ENCODE measurements at regions not wholly inside any gene's neighbourhood (a gene's known extent, or its start where the extent isn't known, plus 50 kb on each side); places are given as distances from the start of the nearest gene placed in this dataset.

DNA sequence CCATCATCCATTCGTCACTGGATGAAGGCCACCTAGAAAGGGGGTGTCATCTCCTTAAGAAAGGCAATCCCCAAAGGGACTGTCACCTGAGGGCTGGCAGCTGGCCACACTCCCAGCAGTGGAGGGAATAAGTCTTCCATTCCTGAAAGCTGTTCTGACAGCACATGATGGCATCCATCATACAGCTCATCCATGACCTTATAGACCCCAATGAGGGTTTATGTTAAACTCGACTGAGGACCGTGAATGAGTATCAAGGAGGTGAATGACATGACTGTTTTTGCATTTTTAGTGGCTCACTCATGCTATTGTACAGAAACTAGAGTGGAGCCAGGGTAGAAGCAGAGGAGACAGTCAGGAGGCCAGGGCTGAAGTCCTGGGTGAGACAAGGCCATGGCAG lies 203.1 kb upstream of the CNR1 start:
- intact Hi-C loops (cut with DNase I), result no loop called here
- DNase-seq (ENCODE audit: missing footprints), result no peak
- no peak for ATAC-seq

DNA sequence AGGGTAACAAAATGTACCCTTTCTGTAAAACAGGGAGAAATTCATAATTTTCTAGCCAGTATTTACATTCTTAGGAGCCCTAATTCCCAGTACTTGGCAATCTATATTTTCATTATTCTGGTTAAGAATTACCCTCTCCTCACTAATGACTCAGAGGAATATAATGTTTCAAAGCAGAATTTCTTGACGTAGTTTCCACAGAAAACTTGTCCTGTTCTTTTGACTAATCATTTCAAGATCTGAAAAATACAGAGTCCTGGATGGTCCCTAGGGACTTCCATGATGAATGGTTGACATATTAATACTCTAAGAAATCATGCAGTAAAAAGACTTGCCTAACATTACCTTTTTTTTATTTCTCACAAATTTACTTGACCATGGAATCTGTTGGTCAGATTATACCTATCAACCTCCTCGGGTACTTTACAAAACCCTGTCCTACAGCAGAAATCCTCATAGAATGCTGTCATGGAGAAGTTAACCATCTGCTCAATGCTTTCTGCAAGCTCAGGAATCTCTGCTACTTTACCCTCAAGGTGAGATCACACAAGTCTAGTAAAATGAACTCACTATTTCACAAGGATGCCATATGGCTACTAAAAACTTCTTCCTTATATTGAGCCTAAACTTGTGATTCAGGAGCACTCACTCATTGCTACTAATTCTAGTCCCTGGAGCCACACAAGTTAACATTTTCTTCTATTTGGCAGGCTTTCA lies 202.1 kb upstream of the CNR1 start:
- intact Hi-C loops (cut with DNase I), result no loop called here
- no peak for ATAC-seq
- DNase-seq (ENCODE audit: missing footprints), result no peak

DNA sequence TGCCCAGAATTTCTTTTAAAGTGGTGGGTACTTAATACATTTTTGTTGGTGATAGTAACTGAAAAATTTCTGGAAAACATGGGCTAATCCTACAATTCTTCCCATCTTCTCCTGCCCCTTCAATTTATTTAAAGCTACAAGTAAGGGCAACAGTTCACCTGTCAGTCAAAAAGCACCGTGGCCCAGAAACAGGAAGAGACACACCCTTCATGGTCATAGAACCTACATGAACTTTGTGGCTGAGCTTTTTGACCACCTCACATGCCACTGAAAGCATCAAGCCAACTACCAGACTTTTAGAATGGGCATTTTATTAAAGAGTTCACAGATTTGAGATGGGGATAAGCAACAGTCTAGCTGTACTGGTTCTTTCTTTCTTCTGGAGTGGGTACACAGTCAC lies 201.1 kb upstream of the CNR1 start:
- intact Hi-C loops (cut with DNase I), result no loop called here
- DNase-seq (ENCODE audit: missing footprints) (no peak), ATAC-seq (no peak)

DNA sequence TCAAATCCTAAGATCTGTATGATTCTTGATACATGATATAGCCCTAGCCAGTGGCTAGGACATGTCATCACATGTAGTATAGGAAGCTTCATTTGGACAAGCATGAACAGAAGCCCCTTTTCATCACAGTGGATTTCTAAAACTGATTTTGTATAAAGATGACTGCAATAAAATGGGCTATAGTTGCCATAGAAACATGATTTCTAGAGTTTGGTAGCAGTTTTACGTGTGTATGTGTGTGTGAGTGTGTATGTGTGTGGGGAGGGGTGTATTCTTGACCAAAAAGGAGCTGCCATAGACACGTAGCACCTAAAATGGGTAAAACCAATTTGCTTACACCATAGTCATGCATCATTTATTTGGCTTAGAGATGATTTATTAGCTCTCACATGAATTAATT lies 200.5 kb upstream of the CNR1 start:
- no peak for DNase-seq (ENCODE audit: missing footprints)

DNA sequence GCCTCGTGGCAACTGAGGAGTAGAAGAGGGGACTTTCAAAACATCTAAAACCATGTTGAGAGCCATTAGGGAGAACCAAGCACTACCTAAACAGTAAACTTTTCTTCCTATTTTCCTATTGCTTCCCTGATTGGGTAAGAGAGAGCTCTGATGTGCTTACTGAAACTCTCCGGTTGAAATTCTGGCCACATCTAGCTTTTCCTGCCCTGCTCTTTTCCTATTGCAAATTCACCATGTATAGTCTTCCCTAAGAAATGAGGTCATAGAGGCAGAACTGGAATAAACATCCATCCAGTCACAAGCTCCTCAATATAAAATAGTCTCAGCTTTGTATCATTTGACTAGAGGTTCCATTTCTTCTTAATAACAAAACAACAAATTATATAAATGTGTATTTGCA lies 199.5 kb upstream of the CNR1 start:
- DNase-seq (ENCODE audit: missing footprints) (no peak), ATAC-seq (no peak)
- intact Hi-C loops (cut with DNase I), result no loop called here

More for the DNA sequence above, 200.5 kb upstream of the CNR1 start:
- ATAC-seq, result no peak
- intact Hi-C loops (cut with DNase I), result no loop called here

DNA sequence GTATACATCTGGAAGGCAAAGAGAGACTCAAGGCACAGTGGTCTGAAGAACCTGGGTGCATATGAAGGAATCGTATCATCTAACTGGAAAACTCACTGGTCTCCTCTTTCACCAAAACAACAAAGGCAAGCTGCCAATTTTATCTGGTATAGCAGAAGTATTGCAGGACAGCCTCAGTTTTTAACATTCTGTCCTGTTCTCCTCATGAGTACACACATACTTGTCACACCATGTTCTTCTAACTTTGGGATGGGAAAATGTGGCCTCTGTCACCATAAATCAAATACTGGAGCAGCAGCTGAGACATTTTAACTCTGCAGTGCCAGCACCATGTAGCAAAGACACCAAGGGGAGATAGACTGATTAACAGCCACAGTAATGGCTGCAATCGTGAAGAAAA lies 199.1 kb upstream of the CNR1 start:
- intact Hi-C loops (cut with DNase I), result no loop called here
- ATAC-seq (no peak), DNase-seq (ENCODE audit: missing footprints) (no peak)

DNA sequence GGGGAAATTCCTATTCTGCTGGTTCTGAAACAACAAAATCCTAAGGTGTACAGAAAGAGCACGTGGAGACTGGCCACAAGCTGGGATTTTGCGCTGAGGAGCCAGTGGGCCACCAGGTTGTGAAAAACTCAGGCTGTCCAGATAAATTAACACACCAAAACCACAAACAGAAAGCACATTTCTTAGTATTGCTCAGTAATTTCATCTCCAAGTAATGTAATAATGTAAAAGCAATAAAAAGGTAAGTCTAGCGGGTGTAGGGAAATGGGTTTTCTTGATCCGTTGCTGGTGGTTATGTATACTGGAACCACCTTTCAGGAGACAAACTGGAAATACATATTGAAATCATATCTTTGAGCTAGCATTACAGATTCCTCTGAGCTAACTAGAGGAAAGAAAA lies 195.6 kb upstream of the CNR1 start:
- intact Hi-C loops (cut with DNase I), result no loop called here
- DNase-seq (ENCODE audit: missing footprints), result no peak

DNA sequence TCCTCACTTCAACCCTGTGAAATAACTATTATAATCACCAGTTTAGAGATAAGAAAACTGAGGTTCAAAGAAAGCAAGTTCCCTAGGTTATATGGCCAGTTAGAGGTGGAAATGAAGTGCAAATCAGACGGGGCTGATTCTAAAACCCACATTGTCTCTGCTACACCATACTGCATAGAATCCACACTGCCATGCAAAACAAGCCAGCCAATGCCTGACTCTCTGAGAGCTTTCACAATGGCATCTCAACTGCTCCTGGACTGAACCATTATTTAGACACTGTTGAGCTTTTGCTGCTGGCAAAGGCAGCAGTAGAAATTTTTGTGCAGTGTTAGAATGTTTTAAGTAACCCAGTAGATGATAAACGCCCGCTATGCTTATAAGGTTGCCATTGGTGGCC lies 195.2 kb upstream of the CNR1 start:
- intact Hi-C loops (cut with DNase I), result no loop called here
- ATAC-seq, result no peak

More for the DNA sequence above, 195.6 kb upstream of the CNR1 start:
- no peak for ATAC-seq

DNA sequence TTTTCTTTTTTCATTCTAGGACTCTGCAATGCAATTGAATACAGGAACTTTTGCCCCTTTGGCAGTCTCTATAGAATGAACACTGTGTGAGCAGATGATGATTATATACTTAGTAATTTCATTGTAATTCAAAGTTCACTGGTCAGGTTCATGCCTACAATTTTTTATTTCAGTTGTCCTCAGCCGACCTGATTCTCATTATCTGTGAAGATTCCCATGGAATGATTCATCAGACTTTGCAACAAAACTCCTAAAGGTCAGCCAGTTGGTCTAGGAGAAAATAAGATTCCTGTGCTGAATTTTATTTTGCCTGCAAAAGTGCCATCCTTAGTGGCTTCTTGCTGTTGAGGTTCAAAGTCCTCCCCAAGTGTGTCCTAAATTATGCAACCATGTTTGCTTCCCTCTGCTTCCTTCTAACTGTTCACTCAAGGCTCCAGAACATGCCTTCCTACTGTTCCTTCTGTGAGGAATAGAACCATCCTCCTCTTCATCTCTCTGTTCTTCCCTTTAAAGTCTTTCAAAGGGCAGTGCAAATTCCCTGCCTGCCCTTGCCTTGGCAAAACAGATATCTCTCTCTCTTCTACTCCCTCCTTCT lies 194.2 kb upstream of the CNR1 start:
- ATAC-seq, result no peak
- no peak for DNase-seq (ENCODE audit: missing footprints)
- intact Hi-C loops (cut with DNase I), result no loop called here

More for the DNA sequence above, 195.2 kb upstream of the CNR1 start:
- DNase-seq (ENCODE audit: missing footprints), result no peak

DNA sequence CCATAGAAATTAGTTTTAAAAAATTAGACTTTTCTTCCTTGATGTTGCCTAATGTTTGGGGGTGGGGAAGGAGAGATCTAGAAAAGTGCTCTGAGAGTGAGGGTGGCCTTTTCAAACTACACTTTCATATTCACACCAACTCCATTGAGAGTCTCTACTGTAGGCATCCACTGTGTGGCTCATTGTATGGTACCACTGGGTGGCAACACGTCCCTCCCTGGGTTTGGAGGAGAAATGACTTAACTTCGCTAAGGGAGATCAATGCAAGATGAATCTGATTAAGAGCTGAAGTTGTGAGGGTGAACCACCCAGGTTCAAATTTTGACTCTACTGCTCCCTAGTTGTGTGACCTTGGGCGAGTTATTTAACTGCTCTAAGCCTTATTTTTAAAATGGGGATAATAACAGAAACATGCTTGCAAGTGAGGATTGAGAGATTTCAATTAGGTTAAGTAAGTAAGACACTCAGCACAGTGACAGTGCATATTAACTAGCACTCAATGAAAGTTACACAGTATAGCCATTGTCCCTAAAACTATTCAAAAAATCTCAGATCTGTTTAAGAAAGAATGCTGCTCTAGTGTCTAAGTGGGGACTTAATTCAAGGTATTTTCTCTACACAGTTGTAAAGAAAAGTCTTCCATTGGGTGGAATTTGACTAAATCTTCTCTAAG lies 193.5 kb upstream of the CNR1 start:
- ATAC-seq (no peak), DNase-seq (ENCODE audit: missing footprints) (no peak)
- intact Hi-C loops (cut with DNase I), result no loop called here

DNA sequence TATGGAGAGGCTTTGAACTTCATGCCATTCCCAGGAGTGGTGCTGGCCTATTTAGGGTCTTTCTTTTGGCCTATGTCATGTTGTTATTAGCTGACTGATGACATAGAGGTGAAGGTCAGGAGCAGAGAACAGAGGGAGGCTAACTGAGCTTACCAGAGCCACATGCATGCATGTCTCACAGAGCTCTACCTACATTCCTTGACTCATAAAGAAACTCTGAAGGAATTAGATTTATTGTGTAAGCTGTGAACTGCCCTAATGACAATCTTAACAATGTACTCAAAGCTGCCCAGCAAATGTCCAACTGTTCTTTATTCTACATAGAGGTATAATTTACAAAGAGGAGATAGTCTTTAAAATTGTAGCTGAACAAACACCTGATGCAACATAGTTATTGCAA lies 192.7 kb upstream of the CNR1 start:
- ATAC-seq (no peak), DNase-seq (ENCODE audit: missing footprints) (no peak)
- intact Hi-C loops (cut with DNase I), result no loop called here

DNA sequence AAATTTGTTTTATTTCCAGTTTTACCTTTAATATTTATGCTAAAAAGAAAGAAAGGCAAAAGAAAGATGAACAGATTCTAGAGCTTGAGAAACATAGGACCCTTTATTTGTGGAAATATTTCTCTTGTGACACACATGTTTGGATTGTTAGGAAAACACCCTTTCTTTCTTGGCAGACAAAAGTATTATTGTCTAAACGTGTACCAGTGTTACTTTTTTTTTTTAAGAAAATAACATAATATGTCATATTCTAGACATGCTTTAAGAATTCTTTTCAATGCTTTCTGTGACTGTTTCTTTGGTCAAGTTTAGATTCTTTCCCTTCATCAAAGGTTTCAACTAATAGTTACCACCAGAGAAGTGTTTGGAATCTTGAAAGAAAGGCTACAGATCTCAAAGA lies 183.4 kb upstream of the CNR1 start:
- DNase-seq (ENCODE audit: missing footprints) (no peak), ATAC-seq (no peak)
- intact Hi-C loops (cut with DNase I), result no loop called here

DNA sequence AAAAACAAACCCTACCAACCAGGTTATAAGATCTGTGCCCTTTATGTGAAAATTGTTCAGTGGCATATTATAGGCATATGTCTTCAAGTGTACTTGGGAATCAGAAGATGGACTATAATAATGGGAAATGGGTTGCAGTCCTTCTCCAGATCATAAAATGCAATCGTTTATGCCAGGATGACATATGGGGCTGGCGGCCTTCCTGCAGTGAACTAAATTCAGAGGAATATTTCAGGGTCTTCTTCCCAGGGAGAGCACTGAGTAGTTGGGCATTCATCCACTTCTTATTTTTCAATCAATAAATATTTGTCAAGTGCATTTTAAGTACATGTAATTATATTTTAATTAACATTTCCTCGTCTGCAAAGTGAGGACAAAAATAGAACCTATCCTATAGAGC lies 176.2 kb upstream of the CNR1 start:
- ATAC-seq (no peak), DNase-seq (ENCODE audit: missing footprints) (no peak)
- intact Hi-C loops (cut with DNase I), result no loop called here

DNA sequence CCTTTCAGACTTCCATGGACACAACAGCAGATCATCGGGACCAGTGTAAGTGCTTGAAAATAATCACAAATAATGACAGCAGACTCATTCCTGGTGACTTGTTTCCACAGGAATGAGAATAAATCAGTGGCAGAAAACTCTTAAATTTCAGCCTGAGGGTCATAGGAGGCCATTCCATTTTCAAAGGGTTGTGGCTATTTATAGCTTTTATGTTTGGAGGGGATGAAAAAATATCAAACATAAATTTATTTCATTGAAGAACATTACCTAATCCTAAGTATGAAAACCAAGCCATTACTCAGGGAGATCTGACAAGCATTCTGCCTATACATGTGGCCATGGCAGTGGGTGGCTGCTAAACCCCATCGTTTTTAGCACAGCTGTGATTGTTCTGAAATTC lies 173.6 kb upstream of the CNR1 start:
- DNase-seq (ENCODE audit: missing footprints), result no peak
- intact Hi-C loops (cut with DNase I), result no loop called here
- ATAC-seq, result no peak

DNA sequence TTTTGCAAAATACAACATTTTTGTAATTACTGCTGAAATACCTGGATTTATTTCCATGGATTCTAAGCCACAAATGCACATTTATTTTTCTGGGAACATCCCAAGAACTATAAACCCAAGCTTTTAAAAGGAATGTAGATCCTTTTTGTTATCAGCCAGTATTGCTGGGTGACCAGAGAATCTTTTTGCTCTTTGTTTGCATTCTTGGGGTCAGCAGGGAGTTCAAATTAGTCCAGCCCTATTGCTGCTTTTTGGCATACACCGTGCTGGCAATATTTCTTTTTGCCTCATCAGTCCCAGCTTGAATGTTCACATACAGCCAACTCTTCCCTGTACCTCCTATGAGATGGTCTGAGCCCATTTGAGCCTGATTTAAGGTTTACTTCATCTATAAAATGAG lies 155.2 kb upstream of the CNR1 start:
- intact Hi-C loops (cut with DNase I), result no loop called here
- DNase-seq (ENCODE audit: missing footprints) (no peak), ATAC-seq (no peak)

DNA sequence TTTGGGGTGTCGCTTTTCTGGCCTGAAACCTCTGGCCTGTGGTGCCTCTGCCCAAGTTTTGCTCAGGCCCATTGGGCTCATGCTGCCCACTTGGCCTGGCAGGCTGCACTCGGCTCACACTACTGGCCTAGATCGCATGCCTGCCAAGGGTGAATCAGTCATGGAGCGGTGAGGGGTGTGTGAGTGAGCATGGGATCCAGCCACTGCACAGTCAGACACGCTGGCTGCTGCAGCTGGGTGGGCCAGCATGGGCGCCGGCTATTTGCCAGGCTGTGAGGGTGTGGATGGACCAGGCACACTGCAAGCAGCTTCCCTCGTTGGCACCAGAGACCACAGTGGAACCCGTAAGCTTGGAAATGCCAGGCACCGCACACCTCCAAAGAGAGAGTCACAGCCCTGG lies 145.4 kb upstream of the CNR1 start:
- DNase-seq (ENCODE audit: missing footprints) (no peak), ATAC-seq (no peak)
- intact Hi-C loops (cut with DNase I), result no loop called here

DNA sequence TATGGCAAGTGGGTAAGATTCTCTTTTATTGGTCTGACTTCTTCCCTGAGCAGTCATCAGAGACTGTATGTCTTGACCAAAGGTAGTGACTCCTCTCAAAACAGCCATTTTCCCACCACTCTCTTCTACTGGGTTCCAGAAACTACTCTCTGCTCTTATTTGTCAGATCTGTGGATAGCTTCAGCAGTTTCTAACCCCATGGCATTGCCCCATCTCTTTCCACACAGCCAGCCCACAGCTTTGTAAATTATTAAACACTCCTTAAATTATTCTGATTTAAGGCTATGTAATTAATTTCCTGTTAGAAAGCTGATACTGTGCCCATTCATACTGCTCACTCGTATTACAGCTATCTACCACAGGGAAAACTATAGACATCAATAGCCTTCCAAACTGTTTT lies 138.4 kb upstream of the CNR1 start:
- DNase-seq (ENCODE audit: missing footprints) (no peak), ATAC-seq (no peak)
- intact Hi-C loops (cut with DNase I), result no loop called here

DNA sequence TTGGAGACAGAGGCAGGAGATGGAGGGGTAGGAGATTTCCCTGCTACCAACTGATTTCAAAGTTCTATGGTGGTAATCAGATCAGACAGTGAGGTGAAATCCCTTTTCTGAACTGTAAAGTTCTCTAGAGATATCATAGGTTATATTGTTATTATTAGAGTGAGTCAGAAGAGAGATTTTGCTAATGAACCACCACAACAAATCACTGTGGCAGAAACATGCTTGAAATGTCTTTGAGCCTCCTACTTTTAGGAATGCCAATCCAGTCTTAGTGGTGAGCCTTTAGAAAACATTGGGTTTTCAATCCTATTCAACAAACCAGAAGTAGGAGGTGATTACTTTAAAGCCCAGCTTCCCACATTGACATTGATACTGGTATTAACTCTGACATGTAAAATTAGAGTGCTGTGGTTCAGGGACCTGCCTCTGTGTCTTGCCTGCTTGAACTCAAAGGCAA lies 136.7 kb upstream of the CNR1 start:
- DNase-seq (ENCODE audit: missing footprints) (no peak), ATAC-seq (no peak)
- intact Hi-C loops (cut with DNase I), result no loop called here

DNA sequence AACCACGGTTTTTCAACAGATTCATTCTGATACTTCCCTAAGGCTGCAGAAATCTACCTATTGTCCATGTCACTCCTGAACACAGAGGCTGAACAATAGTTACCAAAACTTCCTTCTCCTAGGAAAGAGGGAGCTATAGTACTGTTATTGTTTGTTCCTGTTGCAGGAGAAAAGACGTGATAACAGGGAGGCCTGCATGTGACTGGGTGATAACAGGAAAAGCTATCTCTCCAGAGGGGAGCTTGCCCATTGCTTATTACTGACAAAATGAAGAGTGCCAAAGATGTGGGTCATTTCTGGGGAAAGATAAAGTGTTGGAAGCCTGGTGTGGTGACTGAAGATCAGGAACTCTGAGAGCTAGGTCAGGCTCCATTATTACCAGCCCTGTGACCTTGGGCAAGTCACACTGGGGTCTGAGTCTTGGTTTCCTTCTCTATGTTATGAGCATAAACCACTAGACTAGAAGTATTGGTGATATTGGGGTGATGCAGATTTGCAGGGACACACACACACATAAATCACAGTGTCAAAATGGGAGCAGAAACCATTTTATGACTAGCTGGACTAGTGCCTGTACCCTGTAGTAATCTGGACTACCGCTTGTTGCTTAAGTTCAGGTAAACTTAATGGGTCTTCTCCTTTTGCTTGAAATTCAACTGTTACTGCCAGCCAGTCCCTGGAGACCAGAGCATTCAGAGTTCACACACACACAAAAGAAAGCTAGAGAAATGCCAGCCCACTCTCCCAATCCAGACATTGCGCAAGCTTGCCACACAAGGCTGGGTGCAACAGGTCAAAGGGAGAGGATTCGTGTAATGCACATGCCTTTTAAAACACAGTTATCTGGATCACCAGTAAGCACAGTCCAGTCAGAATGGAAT lies 136.0 kb upstream of the CNR1 start:
- ATAC-seq (no peak), DNase-seq (ENCODE audit: missing footprints) (no peak)
- intact Hi-C loops (cut with DNase I), result no loop called here

DNA sequence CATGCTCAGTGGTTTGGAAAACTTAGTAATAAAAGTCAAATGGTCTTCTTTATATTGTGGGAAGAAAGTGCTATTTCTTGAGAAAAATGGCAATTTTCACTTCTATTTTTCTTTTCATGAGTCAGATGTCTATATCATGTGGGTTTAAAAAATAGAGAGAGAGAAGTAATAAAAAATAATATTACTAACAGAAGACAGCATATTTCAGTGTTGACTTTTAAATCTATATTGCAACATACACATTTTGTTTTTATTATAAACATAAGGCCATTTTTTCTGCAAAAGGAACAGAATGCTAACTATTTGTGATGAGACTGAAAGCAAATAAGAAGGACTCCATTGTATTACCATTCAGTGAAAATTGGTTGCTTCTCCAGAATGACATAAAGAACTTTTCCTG lies 135.1 kb upstream of the CNR1 start:
- DNase-seq (ENCODE audit: missing footprints), result no peak
- intact Hi-C loops (cut with DNase I), result no loop called here
- no peak for ATAC-seq

Data from Right ventricle myocardium inferior (tissue), 1 donor.